ENCODE measurements at regions not wholly inside any gene's neighbourhood (a gene's known extent, or its start where the extent isn't known, plus 50 kb on each side); places are given as distances from the start of the nearest gene placed in this dataset.

DNA sequence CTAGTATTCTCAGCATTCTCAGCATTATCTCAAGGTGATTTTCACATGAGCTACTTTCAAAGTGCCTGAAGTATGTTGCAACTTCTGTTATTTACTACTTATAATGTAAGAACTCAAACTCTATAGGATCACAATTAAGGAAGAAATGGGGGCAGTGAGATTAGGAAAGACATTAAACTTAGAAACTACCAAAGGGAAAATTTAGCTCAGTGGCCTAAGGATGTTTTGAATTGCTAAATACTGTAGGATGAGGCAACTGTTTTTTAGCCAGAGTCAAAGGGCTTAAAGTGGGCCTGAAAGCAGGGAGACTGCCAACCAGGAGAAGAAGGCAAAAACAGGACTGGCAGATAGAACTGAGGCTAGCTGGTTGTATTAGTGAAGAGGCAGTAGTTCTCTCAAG, 55.5 kb upstream of the MBNL1 start:
- DNase-seq = no peak
- H2AK5ac ChIP-seq (ENCODE audit: insufficient read length, low read length) = no peak overlapping the region
- H3K27ac Mint-ChIP-seq = peak overlapping the region in 2 of 3 experiments; percentile 45 to 59; a peak in 3 of 7 replicates
- no peaks in the 10 kb centered on the region for H3K79me2 ChIP-seq (ENCODE audit: insufficient read depth, low read length)
- peaks cover 8% of the 10 kb centered on the region in 2 experiments for H3K4me1 Mint-ChIP-seq
- H3K23me2 ChIP-seq (ENCODE audit: insufficient read length, low read depth, low read length, poor library complexity, severe bottlenecking) = no peaks in the 10 kb centered on the region
- H3K9me3 Mint-ChIP-seq = peaks cover 0 to under 1% of the 10 kb centered on the region in 2 experiments; a peak in 1 of 5 replicates
- H3K14ac ChIP-seq (ENCODE audit: insufficient read depth, low read length) = no peak overlapping the region
- H3K23ac ChIP-seq (ENCODE audit: insufficient read length, low read depth, low read length) = no peak overlapping the region
- H2BK12ac ChIP-seq (ENCODE audit: insufficient read length, low read depth, low read length) = no peak overlapping the region
- TF ChIP-seq, protein P1, sequence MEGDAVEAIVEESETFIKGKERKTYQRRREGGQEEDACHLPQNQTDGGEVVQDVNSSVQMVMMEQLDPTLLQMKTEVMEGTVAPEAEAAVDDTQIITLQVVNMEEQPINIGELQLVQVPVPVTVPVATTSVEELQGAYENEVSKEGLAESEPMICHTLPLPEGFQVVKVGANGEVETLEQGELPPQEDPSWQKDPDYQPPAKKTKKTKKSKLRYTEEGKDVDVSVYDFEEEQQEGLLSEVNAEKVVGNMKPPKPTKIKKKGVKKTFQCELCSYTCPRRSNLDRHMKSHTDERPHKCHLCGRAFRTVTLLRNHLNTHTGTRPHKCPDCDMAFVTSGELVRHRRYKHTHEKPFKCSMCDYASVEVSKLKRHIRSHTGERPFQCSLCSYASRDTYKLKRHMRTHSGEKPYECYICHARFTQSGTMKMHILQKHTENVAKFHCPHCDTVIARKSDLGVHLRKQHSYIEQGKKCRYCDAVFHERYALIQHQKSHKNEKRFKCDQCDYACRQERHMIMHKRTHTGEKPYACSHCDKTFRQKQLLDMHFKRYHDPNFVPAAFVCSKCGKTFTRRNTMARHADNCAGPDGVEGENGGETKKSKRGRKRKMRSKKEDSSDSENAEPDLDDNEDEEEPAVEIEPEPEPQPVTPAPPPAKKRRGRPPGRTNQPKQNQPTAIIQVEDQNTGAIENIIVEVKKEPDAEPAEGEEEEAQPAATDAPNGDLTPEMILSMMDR (conservative IDR thresholded peaks at IDR 0.05) = no peak
- H2BK120ac ChIP-seq (ENCODE audit: low read depth, low read length, poor library complexity, severe bottlenecking) = no peak overlapping the region
- no peak overlapping the region for H2AFZ ChIP-seq (ENCODE audit: low read length)
- H2BK5ac ChIP-seq (ENCODE audit: insufficient read length, low read length) = no peak overlapping the region
- H3K18ac ChIP-seq (ENCODE audit: insufficient read length, low read depth, low read length) = no peak overlapping the region
- H3K9ac ChIP-seq (ENCODE audit: extremely low read depth, insufficient read length, low read length) = no peak overlapping the region
- no peak overlapping the region for H4K8ac ChIP-seq (replicated peaks; ENCODE audit: insufficient read length, low read depth, low read length)
- H3K4me1 ChIP-seq (ENCODE audit: insufficient read depth, low read length) = no peaks in the 10 kb centered on the region; the same call in 1 of the 2 replicates
- no peaks in the 10 kb centered on the region for H3K79me1 ChIP-seq (ENCODE audit: insufficient read depth, low read depth, low read length, poor library complexity, severe bottlenecking)
- H3K4ac ChIP-seq (ENCODE audit: low read depth, low read length) = no peak overlapping the region
- no peak overlapping the region for H4K5ac ChIP-seq (ENCODE audit: insufficient read length, low read depth, low read length)
- 0 out of 7 replicates have a peak, but pooled peaks cover 0 to under 1% (median 0%) of the 10 kb centered on the region in 3 experiments for H3K36me3 Mint-ChIP-seq (ENCODE audit: insufficient read depth in 1 of 3, low read depth in 3 of 3)
- no peak overlapping the region for H3K56ac ChIP-seq (ENCODE audit: insufficient read length, low read depth, low read length)
- no peak overlapping the region for H2BK20ac ChIP-seq (ENCODE audit: low read depth, low read length, poor library complexity, severe bottlenecking)
- H3K4me3 Mint-ChIP-seq = no peak overlapping the region
- H4K91ac ChIP-seq (ENCODE audit: insufficient read length, low read depth, low read length) = no peak overlapping the region
- H3K27me3 Mint-ChIP-seq (ENCODE audit: low read depth) = no peaks in the 10 kb centered on the region
- no peaks in the 10 kb centered on the region for H4K20me1 ChIP-seq (ENCODE audit: control insufficient read depth, insufficient read depth, insufficient read length)
- H3K27ac ChIP-seq (ENCODE audit: insufficient read length, low read depth, low read length) = no peak overlapping the region
- H3K9me3 ChIP-seq (ENCODE audit: control insufficient read depth, low read depth, low read length) = no peaks in the 10 kb centered on the region
- no peaks in the 10 kb centered on the region for H3K27me3 ChIP-seq (ENCODE audit: insufficient read depth, low read length)
- no peak overlapping the region for H3K4me2 ChIP-seq (ENCODE audit: insufficient read depth, insufficient read length, low read length)
- no peak overlapping the region for H3T11ph ChIP-seq (ENCODE audit: low read length)
- H2BK15ac ChIP-seq (ENCODE audit: low read depth, low read length) = no peak overlapping the region

Measured in H9 (cell line).